C1 segment of cervical spinal cord (tissue), 14 donors: ENCODE measurements at regions not wholly inside any gene's neighbourhood (a gene's known extent, or its start where the extent isn't known, plus 50 kb on each side); places are given as distances from the start of the nearest gene placed in this dataset.
A peak's percentile ranks its signal among the peaks of the same experiment; 100 is the strongest.
"Not testable (repeated sequence)": the region's sequence is repeated elsewhere in the genome, so short reads cannot be mapped to it uniquely, and the experiment has no call there.

ENCODE experiments used
- DNase-seq, 14 donors: peaks; one replicate each; lab custom pipeline; 2025; lab: John Stamatoyannopoulos, UW

GRCh38 chr10:111265341-111265740, 188.5 kb downstream of the ADRA2A start:
- no peak for DNase-seq

GRCh38 chr10:111266165-111266564, 189.3 kb downstream of the ADRA2A start:
- DNase-seq, result no peak

GRCh38 chr10:111267673-111268072, 190.8 kb downstream of the ADRA2A start:
- no peak for DNase-seq

GRCh38 chr10:111273235-111273634, 196.4 kb downstream of the ADRA2A start:
- no peak for DNase-seq

GRCh38 chr10:111273635-111274034, 196.8 kb downstream of the ADRA2A start:
- DNase-seq, result no peak

GRCh38 chr10:111275091-111275490, 198.3 kb downstream of the ADRA2A start:
- peak in 1 of 14 donors; percentile 5 for DNase-seq

- DNase-seq, result no peak
Observed at GRCh38 chr10:111277661-111278060, 200.8 kb downstream of the ADRA2A start.

GRCh38 chr10:111278266-111278665, 201.4 kb downstream of the ADRA2A start:
- no peak for DNase-seq

GRCh38 chr10:111281516-111281915, 204.7 kb downstream of the ADRA2A start:
- no peak for DNase-seq

GRCh38 chr10:111289461-111289860, 212.6 kb downstream of the ADRA2A start:
- no peak for DNase-seq

- DNase-seq, result no peak
Observed at GRCh38 chr10:111290649-111291048, 213.8 kb downstream of the ADRA2A start.

- DNase-seq, result no peak
Observed at GRCh38 chr10:111295788-111296187, 219.0 kb downstream of the ADRA2A start.

GRCh38 chr10:111297351-111297848, 220.6 kb downstream of the ADRA2A start:
- no peak for DNase-seq

- DNase-seq, result no peak
Observed at GRCh38 chr10:111298031-111298430, 221.2 kb downstream of the ADRA2A start.

- DNase-seq, result no peak
Observed at GRCh38 chr10:111299037-111299436, 222.2 kb downstream of the ADRA2A start.

GRCh38 chr10:111303887-111304286, 227.1 kb downstream of the ADRA2A start:
- DNase-seq, result no peak

GRCh38 chr10:111316722-111317212, 239.9 kb downstream of the ADRA2A start:
- DNase-seq, result no peak

- no peak for DNase-seq
Observed at GRCh38 chr10:111319866-111320265, 243.0 kb downstream of the ADRA2A start.

GRCh38 chr10:111323389-111323966, 246.6 kb downstream of the ADRA2A start:
- no peak for DNase-seq

- DNase-seq, result not testable (repeated sequence)
Observed at GRCh38 chr10:111332174-111332573, 255.3 kb downstream of the ADRA2A start.

GRCh38 chr10:111335826-111336225, 259.0 kb downstream of the ADRA2A start:
- peak in 1 of 14 donors; percentile 17 for DNase-seq

GRCh38 chr10:111338035-111338434, 261.2 kb downstream of the ADRA2A start:
- DNase-seq, result peak in 1 of 14 donors; percentile 39

GRCh38 chr10:111338805-111339204, 262.0 kb downstream of the ADRA2A start:
- no peak for DNase-seq

- DNase-seq, result no peak
Observed at GRCh38 chr10:111344804-111345203, 268.0 kb downstream of the ADRA2A start.
